ENCODE measurements at regions not wholly inside any gene's neighbourhood (a gene's known extent, or its start where the extent isn't known, plus 50 kb on each side); places are given as distances from the start of the nearest gene placed in this dataset.

GRCh38 chr18:8946066-8946838, 156.2 kb upstream of the NDUFV2 start:
- H3K36me3 Mint-ChIP-seq (ENCODE audit: low read depth, unreplicated experiment): peaks cover 5% of the 10 kb centered on the region
- H2AFZ ChIP-seq (ENCODE audit: low read depth, low read length): no peak overlapping the region
- H3K4me1 Mint-ChIP-seq (ENCODE audit: low read depth, unreplicated experiment): peaks cover 45% of the 10 kb centered on the region
- no peaks in the 10 kb centered on the region for H4K20me1 ChIP-seq (ENCODE audit: insufficient read depth, low read length)
- H3K27me3 Mint-ChIP-seq (ENCODE audit: low read depth, unreplicated experiment): no peaks in the 10 kb centered on the region
- peaks cover 5% of the 10 kb centered on the region for H3K9me3 ChIP-seq (ENCODE audit: insufficient read depth, low read depth, low read length)
- no peak overlapping the region for H3K4me3 ChIP-seq (ENCODE audit: insufficient read depth, low read depth, low read length)
- DNase-seq (ENCODE audit: low read depth): peak; percentile 98
- H3K27me3 ChIP-seq (ENCODE audit: insufficient read depth, low read length): no peaks in the 10 kb centered on the region
- no peaks in the 10 kb centered on the region for H3K79me2 ChIP-seq (ENCODE audit: insufficient read depth, low read length)
- no peaks in the 10 kb centered on the region for H3K36me3 ChIP-seq (ENCODE audit: insufficient read depth, low read length)
- no peak overlapping the region for H3K4me3 Mint-ChIP-seq (ENCODE audit: unreplicated experiment)
- TF ChIP-seq EZH2 (IDR thresholded peaks at IDR 0.05; ENCODE audit: insufficient read depth, low read length): no peak
- H3K27ac ChIP-seq (ENCODE audit: low read depth, low read length): peak overlapping the region; percentile 87
- peak; percentile 87 for FAIRE-seq
- H3K27ac Mint-ChIP-seq (ENCODE audit: unreplicated experiment): peak overlapping the region; percentile 91
- peak overlapping the region; percentile 64 for H3K4me2 ChIP-seq (ENCODE audit: low read length)
- H3K9me3 Mint-ChIP-seq (ENCODE audit: unreplicated experiment): peaks cover 16% of the 10 kb centered on the region
- peaks cover 54% of the 10 kb centered on the region for H3K4me1 ChIP-seq (ENCODE audit: insufficient read depth, low read length)
- H3K9ac ChIP-seq (ENCODE audit: low read length): peak overlapping the region; percentile 58

GRCh38 chr18:8947566-8947965, 154.9 kb upstream of the NDUFV2 start:
- DNase-seq (ENCODE audit: low read depth) (peak; percentile 73), FAIRE-seq (no peak)
- no peaks in the 10 kb centered on the region for H3K27me3 ChIP-seq (ENCODE audit: insufficient read depth, low read length)
- peaks cover 43% of the 10 kb centered on the region for H3K4me1 Mint-ChIP-seq (ENCODE audit: low read depth, unreplicated experiment)
- H2AFZ ChIP-seq (ENCODE audit: low read depth, low read length): no peak overlapping the region
- no peak overlapping the region for H3K4me3 ChIP-seq (ENCODE audit: insufficient read depth, low read depth, low read length)
- peaks cover 5% of the 10 kb centered on the region for H3K36me3 Mint-ChIP-seq (ENCODE audit: low read depth, unreplicated experiment)
- H3K27ac Mint-ChIP-seq (ENCODE audit: unreplicated experiment): peak overlapping the region; percentile 37
- H3K4me2 ChIP-seq (ENCODE audit: low read length): peak overlapping the region; percentile 77
- no peaks in the 10 kb centered on the region for H3K36me3 ChIP-seq (ENCODE audit: insufficient read depth, low read length)
- peaks cover 16% of the 10 kb centered on the region for H3K9me3 Mint-ChIP-seq (ENCODE audit: unreplicated experiment)
- peaks cover 5% of the 10 kb centered on the region for H3K9me3 ChIP-seq (ENCODE audit: insufficient read depth, low read depth, low read length)
- no peaks in the 10 kb centered on the region for H3K79me2 ChIP-seq (ENCODE audit: insufficient read depth, low read length)
- peaks cover 57% of the 10 kb centered on the region for H3K4me1 ChIP-seq (ENCODE audit: insufficient read depth, low read length)
- H3K27ac ChIP-seq (ENCODE audit: low read depth, low read length): peak overlapping the region; percentile 77
- H4K20me1 ChIP-seq (ENCODE audit: insufficient read depth, low read length): no peaks in the 10 kb centered on the region
- no peak for TF ChIP-seq CTCF (IDR thresholded peaks at IDR 0.05; ENCODE audit: insufficient read depth, low read depth, low read length)
- TF ChIP-seq EZH2 (IDR thresholded peaks at IDR 0.05; ENCODE audit: insufficient read depth, low read length): no peak
- H3K4me3 Mint-ChIP-seq (ENCODE audit: unreplicated experiment): no peak overlapping the region
- H3K9ac ChIP-seq (ENCODE audit: low read length): peak overlapping the region; percentile 68
- H3K27me3 Mint-ChIP-seq (ENCODE audit: low read depth, unreplicated experiment): no peaks in the 10 kb centered on the region

GRCh38 chr18:8948011-8948410, 154.5 kb upstream of the NDUFV2 start:
- Histone ChIP-seq H3K4me3 (ENCODE audit: insufficient read depth, low read depth, low read length) (no peak overlapping the region), H3K4me1 (ENCODE audit: insufficient read depth, low read length) (peaks cover 53% of the 10 kb centered on the region), H3K27ac (ENCODE audit: low read depth, low read length) (peak overlapping the region; percentile 77), H3K4me2 (ENCODE audit: low read length) (peak overlapping the region; percentile 77), H3K79me2 (ENCODE audit: insufficient read depth, low read length) (no peaks in the 10 kb centered on the region), H3K9me3 (ENCODE audit: insufficient read depth, low read depth, low read length) (peaks cover 5% of the 10 kb centered on the region), H4K20me1 (ENCODE audit: insufficient read depth, low read length) (no peaks in the 10 kb centered on the region), H3K36me3 (ENCODE audit: insufficient read depth, low read length) (no peaks in the 10 kb centered on the region), H3K27me3 (ENCODE audit: insufficient read depth, low read length) (no peaks in the 10 kb centered on the region), H2AFZ (ENCODE audit: low read depth, low read length) (peak overlapping the region; percentile 6), H3K9ac (ENCODE audit: low read length) (peak overlapping the region; percentile 68)
- H3K4me1 Mint-ChIP-seq (ENCODE audit: low read depth, unreplicated experiment): peaks cover 43% of the 10 kb centered on the region
- peaks cover 16% of the 10 kb centered on the region for H3K9me3 Mint-ChIP-seq (ENCODE audit: unreplicated experiment)
- FAIRE-seq (no peak), DNase-seq (ENCODE audit: low read depth) (peak; percentile 58)
- peaks cover 5% of the 10 kb centered on the region for H3K36me3 Mint-ChIP-seq (ENCODE audit: low read depth, unreplicated experiment)
- peak overlapping the region; percentile 81 for H3K27ac Mint-ChIP-seq (ENCODE audit: unreplicated experiment)
- no peak overlapping the region for H3K4me3 Mint-ChIP-seq (ENCODE audit: unreplicated experiment)
- TF ChIP-seq CTCF (IDR thresholded peaks at IDR 0.05; ENCODE audit: insufficient read depth, low read depth, low read length): no peak
- no peak for TF ChIP-seq EZH2 (IDR thresholded peaks at IDR 0.05; ENCODE audit: insufficient read depth, low read length)
- H3K27me3 Mint-ChIP-seq (ENCODE audit: low read depth, unreplicated experiment): no peaks in the 10 kb centered on the region
